ENCODE measurements at regions not wholly inside any gene's neighbourhood (a gene's known extent, or its start where the extent isn't known, plus 50 kb on each side); places are given as distances from the start of the nearest gene placed in this dataset.

- TF ChIP-seq CTCF (IDR thresholded peaks at IDR 0.05) = no peak
- no peak overlapping the region for H3K4me3 ChIP-seq
These were observed 101.2 kb upstream of the SEC61G start for GRCh38 chr7:54860003-54860775.

GRCh38 chr7:54860843-54861242 is 101.8 kb upstream of the SEC61G start:
- DNase-seq (ENCODE audit: low spot score) = no peak
- Histone ChIP-seq H3K27ac (no peak overlapping the region), H3K4me3 (no peak overlapping the region)
- TF ChIP-seq CTCF (IDR thresholded peaks at IDR 0.05) = no peak

More at GRCh38 chr7:54860003-54860775, 101.2 kb upstream of the SEC61G start:
- no peak overlapping the region for H3K27ac ChIP-seq
- DNase-seq (ENCODE audit: low spot score) = no peak

GRCh38 chr7:54864663-54865062 is 105.7 kb upstream of the SEC61G start:
- Histone ChIP-seq H3K27ac (no peak overlapping the region), H3K4me3 (no peak overlapping the region)
- no peak for DNase-seq (ENCODE audit: low spot score)
- TF ChIP-seq CTCF (IDR thresholded peaks at IDR 0.05) = no peak

GRCh38 chr7:54869523-54869922 is 110.5 kb upstream of the SEC61G start:
- H3K4me3 ChIP-seq = no peak overlapping the region
- TF ChIP-seq CTCF (IDR thresholded peaks at IDR 0.05) = no peak
- DNase-seq (ENCODE audit: low spot score) = no peak
- no peak overlapping the region for H3K27ac ChIP-seq

GRCh38 chr7:54874804-54875203 is 115.8 kb upstream of the SEC61G start:
- Histone ChIP-seq H3K27ac (no peak overlapping the region), H3K4me3 (no peak overlapping the region)
- TF ChIP-seq CTCF (IDR thresholded peaks at IDR 0.05) = no peak
- DNase-seq (ENCODE audit: low spot score) = no peak

- TF ChIP-seq CTCF (IDR thresholded peaks at IDR 0.05) = no peak
- no peak for DNase-seq (ENCODE audit: low spot score)
- Histone ChIP-seq H3K27ac (no peak overlapping the region), H3K4me3 (no peak overlapping the region)
These were observed 118.7 kb upstream of the SEC61G start for GRCh38 chr7:54877683-54878082.

DNA sequence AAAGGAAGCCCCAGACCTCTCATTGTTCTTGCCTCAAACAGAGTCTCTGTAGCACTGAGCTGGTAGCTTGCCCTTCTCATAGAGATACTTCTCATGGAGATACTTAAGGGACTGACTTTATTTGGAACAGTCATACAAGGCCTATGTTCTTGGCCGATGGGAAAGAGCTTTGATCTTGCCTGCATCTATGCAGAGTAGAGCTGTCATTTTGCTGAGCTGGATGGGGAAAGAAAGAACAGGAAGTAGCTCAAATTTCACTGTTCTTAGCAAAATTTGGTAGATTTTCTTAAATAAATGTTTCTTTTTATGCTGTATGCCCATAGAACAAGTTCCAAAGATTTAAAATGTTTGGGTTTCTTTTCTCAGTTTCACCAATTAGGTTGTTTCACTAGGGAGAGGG is 119.3 kb upstream of the SEC61G start:
- no peak for DNase-seq (ENCODE audit: low spot score)
- no peak overlapping the region for H3K27ac ChIP-seq
- H3K4me3 ChIP-seq = no peak overlapping the region
- TF ChIP-seq CTCF (IDR thresholded peaks at IDR 0.05) = no peak
